Fibroblast of lung (primary cell): ENCODE measurements at regions not wholly inside any gene's neighbourhood (a gene's known extent, or its start where the extent isn't known, plus 50 kb on each side); places are given as distances from the start of the nearest gene placed in this dataset.

ENCODE experiments used
- CTCF ChIP-seq, 2 donors: IDR thresholded peaks in 1 of 2; conservative IDR thresholded peaks in 1 of 2; 1 replicate in 1 of 2; 2 replicates in 1 of 2; pipeline ENCODE4 v1.5.1; 2011 to 2012; ENCODE audit warnings: low read length in 2 of 2, control low read depth in 1 of 2, inconsistent platforms in 1 of 2, low read depth in 1 of 2, mild to moderate bottlenecking in 1 of 2
- EZH2 ChIP-seq: IDR thresholded peaks from 2 replicates; pipeline ENCODE4 v1.5.1; 2012; ENCODE audit warnings: low read length, control low read depth, mild to moderate bottlenecking; ENCODE audit errors: missing control alignments

GRCh38 chr11:7858006-7858405, 61.3 kb upstream of the OR5P2 start:
- TF ChIP-seq CTCF (conservative IDR thresholded peaks at IDR 0.05 in 1 of 2, IDR thresholded peaks at IDR 0.05 in 1 of 2; ENCODE audit: low read depth in 1 of 2, low read length in 2 of 2) (no peak), EZH2 (no peak)
